SK-N-SH treated with all-trans-retinoic acid at 6 μM for 48 hours (cell line): ENCODE measurements at regions not wholly inside any gene's neighbourhood (a gene's known extent, or its start where the extent isn't known, plus 50 kb on each side); places are given as distances from the start of the nearest gene placed in this dataset.
"Not testable (repeated sequence)": the region's sequence is repeated elsewhere in the genome, so short reads cannot be mapped to it uniquely, and the experiment has no call there.

ENCODE experiments used
- OSR1 ChIP-seq: fragments of 250-450 bp; sonication (Bioruptor Pico); IDR thresholded peaks from 2 replicates; pipeline ENCODE4 v1.8.0; 2022; ENCODE audit warnings: moderate library complexity, mild to moderate bottlenecking, inconsistent platforms
- TOX ChIP-seq: fragments of 250-450 bp; sonication (Bioruptor Pico); IDR thresholded peaks from 2 replicates; pipeline ENCODE4 v1.8.0; 2021; ENCODE audit warnings: mild to moderate bottlenecking, moderate library complexity, borderline replicate concordance
- ZFP30 ChIP-seq: fragments of 450-650 bp; formaldehyde crosslinking; IDR thresholded peaks from 2 replicates; pipeline ENCODE4 v1.5.0; 2022; ENCODE audit warnings: mild to moderate bottlenecking, moderate library complexity

GRCh38 chr3:195996314-195996713 is 85.6 kb downstream of the TFRC start:
- not testable (repeated sequence) for TF ChIP-seq ZFP30; TOX (CRISPR knock-in tag); OSR1 (CRISPR knock-in tag)
